ENCODE measurements at regions not wholly inside any gene's neighbourhood (a gene's known extent, or its start where the extent isn't known, plus 50 kb on each side); places are given as distances from the start of the nearest gene placed in this dataset.

DNA sequence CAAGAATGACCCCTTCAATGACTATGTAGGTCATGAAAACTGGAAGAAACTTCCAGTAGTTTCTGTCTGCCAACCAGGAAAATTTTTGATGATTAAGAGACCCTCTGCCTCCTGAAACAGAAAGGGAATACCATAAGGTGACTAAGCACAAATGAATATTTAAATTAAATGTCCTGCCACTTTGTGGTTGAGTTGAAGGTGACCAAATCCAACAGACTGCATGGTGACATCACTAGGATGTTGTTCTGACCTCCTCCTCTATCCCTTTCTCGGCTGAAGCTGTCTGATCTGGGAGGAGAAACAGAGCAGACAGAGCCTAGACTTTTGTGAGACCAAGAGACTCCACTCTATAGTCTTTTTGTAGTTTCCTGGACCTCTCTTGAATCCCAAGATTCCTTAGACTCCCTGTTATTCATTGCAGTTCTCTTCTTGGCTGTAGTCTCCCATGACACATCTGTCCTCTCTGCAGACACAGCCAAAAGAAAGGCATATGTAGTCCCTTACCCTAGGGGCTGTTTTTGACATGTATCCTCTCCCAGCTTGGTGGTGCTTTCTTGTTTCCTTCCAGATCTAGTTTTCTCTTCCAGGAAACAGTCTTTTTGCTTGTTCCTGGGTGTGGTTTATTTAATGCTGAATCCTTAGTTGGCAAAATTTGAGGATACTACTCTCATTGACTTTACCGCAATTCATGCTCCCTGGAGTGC is 55.2 kb upstream of the UBE3A start (continued):
- TF ChIP-seq ATF2 (IDR thresholded peaks at IDR 0.05; ENCODE audit: low read length) (no peak), JUND (IDR thresholded peaks at IDR 0.05; ENCODE audit: low read length) (no peak), CHD1 (IDR thresholded peaks at IDR 0.05; ENCODE audit: low read depth, low read length) (no peak)
